ENCODE measurements at regions not wholly inside any gene's neighbourhood (a gene's known extent, or its start where the extent isn't known, plus 50 kb on each side); places are given as distances from the start of the nearest gene placed in this dataset.
"Not testable (repeated sequence)": the region's sequence is repeated elsewhere in the genome, so short reads cannot be mapped to it uniquely, and the experiment has no call there.

- no peak for DNase-seq (ENCODE audit: low read depth)
- no peak overlapping the region for H3K4me3 ChIP-seq (ENCODE audit: low read depth, low read length)
- TF ChIP-seq CTCF (conservative IDR thresholded peaks at IDR 0.05; ENCODE audit: low read depth, low read length), result no peak
Observed at GRCh38 chr17:77634710-77635109, 323.8 kb upstream of the TNRC6C start.

- no peak for TF ChIP-seq CTCF (conservative IDR thresholded peaks at IDR 0.05; ENCODE audit: low read depth, low read length)
- no peak overlapping the region for H3K4me3 ChIP-seq (ENCODE audit: low read depth, low read length)
- DNase-seq (ENCODE audit: low read depth), result no peak
Observed at GRCh38 chr17:77635176-77635575, 323.3 kb upstream of the TNRC6C start.

- not testable (repeated sequence) for H3K4me3 ChIP-seq (ENCODE audit: low read depth, low read length); DNase-seq (ENCODE audit: low read depth)
Observed at GRCh38 chr17:77635785-77636184, 322.7 kb upstream of the TNRC6C start.

- DNase-seq (ENCODE audit: low read depth), result no peak
- TF ChIP-seq CTCF (conservative IDR thresholded peaks at IDR 0.05; ENCODE audit: low read depth, low read length), result no peak
- H3K4me3 ChIP-seq (ENCODE audit: low read depth, low read length), result no peak overlapping the region
Observed at GRCh38 chr17:77636835-77637817, 321.4 kb upstream of the TNRC6C start.

- no peak for TF ChIP-seq CTCF (conservative IDR thresholded peaks at IDR 0.05; ENCODE audit: low read depth, low read length)
- no peak overlapping the region for H3K4me3 ChIP-seq (ENCODE audit: low read depth, low read length)
- DNase-seq (ENCODE audit: low read depth), result peak; percentile 17
Observed at GRCh38 chr17:77637818-77638575, 320.5 kb upstream of the TNRC6C start.

- H3K4me3 ChIP-seq (ENCODE audit: low read depth, low read length), result no peak overlapping the region
- DNase-seq (ENCODE audit: low read depth), result no peak
- TF ChIP-seq CTCF (conservative IDR thresholded peaks at IDR 0.05; ENCODE audit: low read depth, low read length), result no peak
Observed at GRCh38 chr17:77640252-77640651, 318.3 kb upstream of the TNRC6C start.

- DNase-seq (ENCODE audit: low read depth), result no peak
- no peak for TF ChIP-seq CTCF (conservative IDR thresholded peaks at IDR 0.05; ENCODE audit: low read depth, low read length)
- H3K4me3 ChIP-seq (ENCODE audit: low read depth, low read length), result no peak overlapping the region
Observed at GRCh38 chr17:77640916-77641605, 317.4 kb upstream of the TNRC6C start.
